ENCODE measurements at regions not wholly inside any gene's neighbourhood (a gene's known extent, or its start where the extent isn't known, plus 50 kb on each side); places are given as distances from the start of the nearest gene placed in this dataset.

- TF ChIP-seq ZNF462 (CRISPR knock-in tag; IDR thresholded peaks at IDR 0.05), result no peak
- TF ChIP-seq ETS1 (IDR thresholded peaks at IDR 0.05), result no peak
- TF ChIP-seq NANOG (IDR thresholded peaks at IDR 0.05; ENCODE audit: borderline replicate concordance), result no peak
- no peak for TF ChIP-seq CTCF (conservative IDR thresholded peaks at IDR 0.05; ENCODE audit: low read depth in 2 of 2)
- no peak for TF ChIP-seq CREB1 (CRISPR knock-in tag; IDR thresholded peaks at IDR 0.05; ENCODE audit: low read depth)
- no peak for TF ChIP-seq EZH2 (IDR thresholded peaks at IDR 0.05; ENCODE audit: low read depth, unreplicated experiment)
- TF ChIP-seq STAT1 (IDR thresholded peaks at IDR 0.05; ENCODE audit: unreplicated experiment), result no peak
- TF ChIP-seq ZNF331 (CRISPR knock-in tag; IDR thresholded peaks at IDR 0.05; ENCODE audit: low read depth), result no peak
- TF ChIP-seq JUNB (IDR thresholded peaks at IDR 0.05; ENCODE audit: unreplicated experiment), result no peak
- no peak for TF ChIP-seq POLR2AphosphoS5 (IDR thresholded peaks at IDR 0.05; ENCODE audit: low read depth)
- no peak for TF ChIP-seq ZNF114 (CRISPR knock-in tag; IDR thresholded peaks at IDR 0.05)
- TF ChIP-seq EZH2phosphoT487 (IDR thresholded peaks at IDR 0.05; ENCODE audit: unreplicated experiment), result no peak
Observed at GRCh38 chr18:45339810-45340550, 275.3 kb upstream of the SLC14A2 start (continued).
